Sigmoid colon (tissue), 4 donors: ENCODE measurements at regions not wholly inside any gene's neighbourhood (a gene's known extent, or its start where the extent isn't known, plus 50 kb on each side); places are given as distances from the start of the nearest gene placed in this dataset.

ENCODE experiments used
- CTCF ChIP-seq, 4 experiments: fragments of 450-650 bp in 3 of 4; fragments of 200-600 bp in 1 of 4; IDR thresholded peaks; one replicate each; pipeline ENCODE4 v1.5.1; 2016 to 2019; ENCODE audit warnings: antibody characterized with exemption in 4 of 4, mild to moderate bottlenecking in 3 of 4, moderate library complexity in 2 of 4
- EP300 ChIP-seq, 4 donors: sonication (generic); formaldehyde crosslinking; IDR thresholded peaks; one replicate each; pipeline ENCODE4 v1.6.1; 2017; ENCODE audit warnings: antibody characterized with exemption in 4 of 4
- POLR2A ChIP-seq, 2 donors: fragments of 450-650 bp; IDR thresholded peaks; one replicate each; pipeline ENCODE4 v1.6.1; 2016; ENCODE audit warnings: antibody characterized with exemption in 2 of 2, mild to moderate bottlenecking in 2 of 2, moderate library complexity in 2 of 2
- POLR2AphosphoS5 ChIP-seq, 4 donors: sonication (generic); formaldehyde crosslinking; IDR thresholded peaks; one replicate each; pipeline ENCODE4 v1.6.1; 2017; ENCODE audit warnings: antibody characterized with exemption in 4 of 4

DNA sequence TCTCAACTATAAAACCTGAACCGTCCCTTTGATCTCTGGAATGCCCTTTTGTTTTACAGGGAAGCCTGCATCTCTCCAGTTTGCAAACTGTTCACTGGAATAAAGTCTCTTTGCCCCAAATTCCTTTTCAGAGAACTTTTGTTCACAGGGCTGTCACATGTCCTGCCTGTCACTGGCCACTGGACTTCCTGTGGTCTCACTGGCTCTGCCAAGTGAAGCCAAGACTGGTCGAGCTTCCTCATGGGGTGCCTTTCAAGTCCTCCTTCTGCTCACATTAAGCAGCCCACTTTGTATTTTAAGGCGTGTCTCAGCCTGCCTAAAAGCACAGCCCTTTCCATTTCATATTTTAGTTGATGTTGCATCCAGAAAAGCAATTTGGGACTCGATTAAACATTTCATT, 215.7 kb downstream of the KATNAL1 start:
- TF ChIP-seq POLR2AphosphoS5 (IDR thresholded peaks at IDR 0.05) (no peak), CTCF (IDR thresholded peaks at IDR 0.05) (no peak), EP300 (IDR thresholded peaks at IDR 0.05) (no peak), POLR2A (IDR thresholded peaks at IDR 0.05) (no peak)
